Common myeloid progenitor, CD34-positive (primary cell): ENCODE measurements at regions not wholly inside any gene's neighbourhood (a gene's known extent, or its start where the extent isn't known, plus 50 kb on each side); places are given as distances from the start of the nearest gene placed in this dataset.

Source experiments
- CTCF ChIA-PET: fragments of 350-600 bp; sonication (Branson Sonifier 250); formaldehyde crosslinking; loops from one replicate; lab custom pipeline; 2021; ENCODE audit warnings: antibody characterized with exemption; lab: Charles Lee
- POLR2A ChIA-PET: fragments of 350-600 bp; sonication (Branson Sonifier 250); formaldehyde crosslinking; loops from one replicate; lab custom pipeline; 2021; ENCODE audit warnings: antibody characterized with exemption; lab: Charles Lee
- DNase-seq, 3 donors: peaks; one replicate each; pipeline versions ENCODE4 v3.0.0 to v3.0.0-alpha.2; 2013
- H3K27ac ChIP-seq, 2 experiments: 1 replicate in 1 of 2; 2 replicates in 1 of 2; pipeline ENCODE4 v1.7.0; 2013; ENCODE audit warnings: inconsistent platforms in 2 of 2, low read length in 2 of 2, mild to moderate bottlenecking in 2 of 2, low read depth in 1 of 2, moderate library complexity in 1 of 2; ENCODE audit not compliant: severe bottlenecking in 2 of 2, insufficient read depth in 1 of 2, poor library complexity in 1 of 2
- H3K27me3 ChIP-seq, 5 experiments: replicated peaks in 2 of 5; 1 replicate in 3 of 5; 2 replicates in 2 of 5; pipeline versions ENCODE4 v1.6.1 to v1.7.0; 2013; ENCODE audit warnings: low read length in 4 of 5, mild to moderate bottlenecking in 2 of 5, moderate library complexity in 2 of 5, inconsistent platforms in 1 of 5; ENCODE audit not compliant: insufficient read depth in 5 of 5, control insufficient read depth in 4 of 5
- H3K36me3 ChIP-seq, 4 experiments: 1 replicate in 2 of 4; 2 replicates in 2 of 4; pipeline versions ENCODE4 v1.6.1 to v1.7.0; 2013; ENCODE audit warnings: low read length in 3 of 4, control low read depth in 1 of 4, mild to moderate bottlenecking in 1 of 4; ENCODE audit not compliant: control insufficient read depth in 4 of 4, insufficient read depth in 4 of 4
- H3K4me1 ChIP-seq, 4 experiments: 1 replicate in 3 of 4; 2 replicates in 1 of 4; pipeline versions ENCODE4 v1.6.1 to v1.7.1; 2013; ENCODE audit warnings: low read length in 3 of 4, mild to moderate bottlenecking in 3 of 4, control low read depth in 1 of 4, inconsistent platforms in 1 of 4, moderate library complexity in 1 of 4; ENCODE audit not compliant: control insufficient read depth in 4 of 4, insufficient read depth in 4 of 4; ENCODE audit errors: control extremely low read depth in 1 of 4
- H3K4me3 ChIP-seq, 7 experiments: 1 replicate in 4 of 7; 2 replicates in 3 of 7; pipeline versions ENCODE4 v1.5.1 to v1.7.0; 2013; ENCODE audit warnings: mild to moderate bottlenecking in 7 of 7, low read length in 6 of 7, moderate library complexity in 6 of 7, inconsistent platforms in 2 of 7, low read depth in 2 of 7, control low read depth in 1 of 7; ENCODE audit not compliant: insufficient read depth in 4 of 7, control insufficient read depth in 1 of 7; ENCODE audit errors: extremely low read depth in 1 of 7
- H3K9me3 ChIP-seq, 5 experiments: 1 replicate in 4 of 5; 2 replicates in 1 of 5; pipeline versions ENCODE4 v1.6.1 to v1.7.1; 2013; ENCODE audit warnings: low read length in 4 of 5, mild to moderate bottlenecking in 2 of 5, inconsistent platforms in 1 of 5, low read depth in 1 of 5, moderate library complexity in 1 of 5; ENCODE audit not compliant: control insufficient read depth in 4 of 5, insufficient read depth in 2 of 5; ENCODE audit errors: control extremely low read depth in 1 of 5
- WGBS: methylation state at CpG from one replicate; pipeline ENCODE4 v1.1.5; 2013; ENCODE audit not compliant: insufficient coverage; 5-methylcytosine and 5-hydroxymethylcytosine counted together

GRCh38 chr13:86445206-86445605 lies 646.0 kb upstream of the SLITRK6 start:
- Histone ChIP-seq H3K9me3 (no peaks in the 10 kb centered on the region), H3K27me3 (no peaks in the 10 kb centered on the region), H3K4me1 (no peaks in the 10 kb centered on the region), H3K27ac (no peak overlapping the region), H3K4me3 (no peak overlapping the region), H3K36me3 (no peaks in the 10 kb centered on the region)
- WGBS, result no CpG with 5 or more reads among the region's 1 CpG
- no peak for DNase-seq
- ChIA-PET POLR2A (no interaction called here), CTCF (no interaction called here)

GRCh38 chr13:86445672-86446071 lies 646.5 kb upstream of the SLITRK6 start:
- WGBS, result no CpG with 5 or more reads among the region's 3 CpGs

GRCh38 chr13:86446311-86446710 lies 647.1 kb upstream of the SLITRK6 start:
- Histone ChIP-seq H3K27me3 (no peaks in the 10 kb centered on the region), H3K4me3 (peak overlapping the region in 1 of 7 experiments; percentile 5), H3K9me3 (no peaks in the 10 kb centered on the region), H3K36me3 (no peaks in the 10 kb centered on the region), H3K4me1 (no peaks in the 10 kb centered on the region), H3K27ac (no peak overlapping the region)
- ChIA-PET CTCF (no interaction called here), POLR2A (no interaction called here)
- no peak for DNase-seq
- 100% methylated on average over 1 of the region's 2 CpGs for WGBS

More at GRCh38 chr13:86445672-86446071, 646.5 kb upstream of the SLITRK6 start:
- Histone ChIP-seq H3K4me3 (no peak overlapping the region), H3K27ac (no peak overlapping the region), H3K9me3 (no peaks in the 10 kb centered on the region), H3K36me3 (no peaks in the 10 kb centered on the region), H3K27me3 (no peaks in the 10 kb centered on the region), H3K4me1 (no peaks in the 10 kb centered on the region)
- ChIA-PET CTCF (no interaction called here), POLR2A (no interaction called here)
- DNase-seq, result no peak

- Histone ChIP-seq H3K4me1 (no peaks in the 10 kb centered on the region), H3K9me3 (no peaks in the 10 kb centered on the region), H3K27ac (no peak overlapping the region), H3K36me3 (no peaks in the 10 kb centered on the region), H3K4me3 (no peak overlapping the region), H3K27me3 (no peaks in the 10 kb centered on the region)
- ChIA-PET CTCF (no interaction called here), POLR2A (no interaction called here)
- no peak for DNase-seq
- no CpG with 5 or more reads among the region's 1 CpG for WGBS
These were observed 648.3 kb upstream of the SLITRK6 start for GRCh38 chr13:86447479-86447878.

GRCh38 chr13:86462011-86462410 lies 662.8 kb upstream of the SLITRK6 start:
- no peaks in the 10 kb centered on the region for H3K9me3 ChIP-seq
- H3K27me3 ChIP-seq, result no peaks in the 10 kb centered on the region
- DNase-seq, result no peak
- ChIA-PET CTCF (interaction anchor here (2.0 kb wide), 1 partner anchor 9 kb away, joined by 5 read pairs; no protein-coding TSS in a partner anchor), POLR2A (no interaction called here)
- H3K4me3 ChIP-seq, result no peak overlapping the region
- no peaks in the 10 kb centered on the region for H3K4me1 ChIP-seq
- H3K36me3 ChIP-seq, result no peaks in the 10 kb centered on the region
- no peak overlapping the region for H3K27ac ChIP-seq

GRCh38 chr13:86464193-86464592 lies 665.0 kb upstream of the SLITRK6 start:
- no peak for DNase-seq
- no peak overlapping the region for H3K4me3 ChIP-seq
- CTCF ChIA-PET, result no interaction called here
- POLR2A ChIA-PET, result no interaction called here
- WGBS, result no CpG with 5 or more reads among the region's 3 CpGs
- H3K27ac ChIP-seq, result no peak overlapping the region
- H3K36me3 ChIP-seq, result no peaks in the 10 kb centered on the region
- no peaks in the 10 kb centered on the region for H3K27me3 ChIP-seq
- H3K9me3 ChIP-seq, result no peaks in the 10 kb centered on the region
- no peaks in the 10 kb centered on the region for H3K4me1 ChIP-seq

GRCh38 chr13:86474971-86475370 lies 675.8 kb upstream of the SLITRK6 start:
- WGBS, result no CpG with 5 or more reads among the region's 1 CpG
- Histone ChIP-seq H3K36me3 (no peaks in the 10 kb centered on the region), H3K4me3 (no peak overlapping the region), H3K27me3 (no peaks in the 10 kb centered on the region), H3K9me3 (no peaks in the 10 kb centered on the region), H3K27ac (no peak overlapping the region), H3K4me1 (no peaks in the 10 kb centered on the region)
- ChIA-PET POLR2A (no interaction called here), CTCF (no interaction called here)
- no peak for DNase-seq
